Tibial artery (tissue), 4 donors: ENCODE measurements at regions not wholly inside any gene's neighbourhood (a gene's known extent, or its start where the extent isn't known, plus 50 kb on each side); places are given as distances from the start of the nearest gene placed in this dataset.

Experiments used
- DNase-seq, 2 donors: peaks; one replicate each; pipeline ENCODE4 v3.0.0-alpha.2; 2019
- H3K27ac ChIP-seq, 2 donors: fragments of 200-600 bp; sonication (generic) in 1 of 2; 1 replicate in 1 of 2; 2 replicates in 1 of 2; pipeline ENCODE4 v1.5.1; 2018 to 2019; ENCODE audit warnings: mild to moderate bottlenecking in 1 of 2
- H3K27me3 ChIP-seq, 2 donors: fragments of 200-600 bp; sonication (generic) in 1 of 2; one replicate each; pipeline versions ENCODE4 v1.5.1 to v1.6.0; 2016 to 2019
- H3K36me3 ChIP-seq, 3 donors: fragments of 200-600 bp; sonication (generic) in 2 of 3; one replicate each; pipeline ENCODE4 v1.5.1; 2016 to 2019; ENCODE audit warnings: mild to moderate bottlenecking in 2 of 3
- H3K4me1 ChIP-seq, 4 donors: fragments of 200-600 bp; sonication (generic) in 2 of 4; 1 replicate in 3 of 4; 2 replicates in 1 of 4; pipeline ENCODE4 v1.5.1; 2016 to 2019
- H3K4me3 ChIP-seq, 2 donors: fragments of 200-600 bp; sonication (generic) in 1 of 2; 1 replicate in 1 of 2; 2 replicates in 1 of 2; pipeline ENCODE4 v1.5.1; 2018 to 2019; ENCODE audit warnings: mild to moderate bottlenecking in 2 of 2
- H3K9me3 ChIP-seq, 3 donors: fragments of 200-600 bp; sonication (generic) in 1 of 3; one replicate each; pipeline ENCODE4 v1.5.1; 2016 to 2019
- CTCF ChIP-seq, 2 experiments: fragments of 200-600 bp in 1 of 2; fragments of 450-650 bp in 1 of 2; IDR thresholded peaks; one replicate each; pipeline ENCODE4 v1.5.1; 2017 to 2019; ENCODE audit warnings: antibody characterized with exemption in 2 of 2, mild to moderate bottlenecking in 1 of 2, moderate library complexity in 1 of 2
- intact Hi-C: fragments of 100-400 bp; cut with DNase I; formaldehyde crosslinking; loops from one replicate; pipeline ENCODE4 v1.15.0; 2023; ENCODE audit warnings: low total_unique reads

GRCh38 chr6:71181565-71181964 is 107.0 kb upstream of the OGFRL1 start:
- Histone ChIP-seq H3K9me3 (no peaks in the 10 kb centered on the region), H3K4me1 (no peaks in the 10 kb centered on the region), H3K4me3 (no peak overlapping the region), H3K36me3 (no peaks in the 10 kb centered on the region), H3K27ac (no peak overlapping the region), H3K27me3 (no peaks in the 10 kb centered on the region)
- intact Hi-C loops, result no loop called here
- TF ChIP-seq CTCF (IDR thresholded peaks at IDR 0.05), result no peak
- no peak for DNase-seq

DNA sequence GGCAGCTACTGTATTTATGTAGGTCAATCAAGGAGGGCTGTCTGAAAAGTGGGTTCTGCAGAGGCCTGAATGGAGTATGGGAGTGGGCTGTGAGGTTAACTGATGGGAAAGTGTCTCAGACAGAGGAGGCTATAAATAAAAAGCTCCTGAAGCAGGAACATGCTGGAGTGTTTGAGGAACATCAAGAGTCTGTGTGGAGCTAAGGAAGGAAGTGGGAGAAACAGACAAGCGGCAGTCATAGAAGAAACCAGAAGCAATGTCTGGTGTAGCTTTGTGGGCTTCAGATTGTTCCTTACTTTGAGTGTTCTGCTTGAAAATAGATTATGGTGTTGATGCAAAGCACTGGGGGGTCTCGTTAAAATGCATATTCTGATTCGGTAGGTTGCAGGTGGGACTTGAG is 101.5 kb upstream of the OGFRL1 start:
- Histone ChIP-seq H3K36me3 (no peaks in the 10 kb centered on the region), H3K27ac (no peak overlapping the region), H3K4me3 (no peak overlapping the region), H3K27me3 (no peaks in the 10 kb centered on the region), H3K4me1 (no peaks in the 10 kb centered on the region), H3K9me3 (no peaks in the 10 kb centered on the region)
- intact Hi-C loops, result no loop called here
- TF ChIP-seq CTCF (IDR thresholded peaks at IDR 0.05), result no peak
- no peak for DNase-seq

DNA sequence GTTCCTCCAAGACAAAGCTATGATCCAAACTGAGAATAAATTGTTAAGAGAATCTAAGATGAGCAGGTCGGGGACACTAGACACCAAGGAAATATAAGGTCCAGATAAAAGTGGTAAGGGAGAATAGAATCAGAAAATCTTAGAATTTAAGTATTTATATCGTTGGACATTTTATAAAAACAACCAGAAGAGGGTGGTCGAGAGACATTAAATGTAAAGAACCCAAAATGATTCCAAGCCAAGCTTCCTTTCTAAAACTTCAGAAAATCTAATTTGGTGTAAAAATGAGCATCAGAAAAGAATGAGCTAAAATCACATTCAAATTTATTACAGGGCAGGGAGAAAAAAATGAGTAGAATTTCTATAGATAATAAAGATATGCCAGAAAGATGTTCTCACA is 97.8 kb upstream of the OGFRL1 start:
- H3K9me3 ChIP-seq, result no peaks in the 10 kb centered on the region
- DNase-seq, result no peak
- no peaks in the 10 kb centered on the region for H3K4me1 ChIP-seq
- no peaks in the 10 kb centered on the region for H3K36me3 ChIP-seq
- TF ChIP-seq CTCF (IDR thresholded peaks at IDR 0.05), result peak; percentile 28 to 31
- H3K27me3 ChIP-seq, result no peaks in the 10 kb centered on the region
- no peak overlapping the region for H3K4me3 ChIP-seq
- no peak overlapping the region for H3K27ac ChIP-seq
- intact Hi-C loops, result no loop called here

DNA sequence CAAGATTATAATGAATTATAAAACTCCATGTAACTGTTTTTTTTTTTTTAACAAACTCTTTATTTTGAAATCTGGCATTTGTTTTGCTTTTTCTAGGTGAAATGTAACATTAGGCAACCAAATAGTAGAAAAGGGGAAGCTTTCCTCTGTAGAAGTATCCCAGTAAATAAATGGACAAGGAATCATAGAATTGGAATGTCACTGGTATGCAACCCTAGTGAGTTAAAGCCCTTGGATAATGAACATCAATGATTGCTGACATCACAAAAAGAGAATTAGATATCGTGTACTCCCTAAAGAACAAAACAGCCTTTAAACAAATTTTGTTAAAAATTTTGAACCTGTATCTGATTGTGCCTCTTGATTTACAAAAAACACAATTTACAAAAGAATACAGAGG is 93.9 kb upstream of the OGFRL1 start:
- no peaks in the 10 kb centered on the region for H3K27me3 ChIP-seq
- H3K9me3 ChIP-seq, result no peaks in the 10 kb centered on the region
- no peaks in the 10 kb centered on the region for H3K36me3 ChIP-seq
- H3K27ac ChIP-seq, result no peak overlapping the region
- TF ChIP-seq CTCF (IDR thresholded peaks at IDR 0.05), result no peak
- H3K4me3 ChIP-seq, result no peak overlapping the region
- intact Hi-C loops, result no loop called here
- no peaks in the 10 kb centered on the region for H3K4me1 ChIP-seq
- no peak for DNase-seq

DNA sequence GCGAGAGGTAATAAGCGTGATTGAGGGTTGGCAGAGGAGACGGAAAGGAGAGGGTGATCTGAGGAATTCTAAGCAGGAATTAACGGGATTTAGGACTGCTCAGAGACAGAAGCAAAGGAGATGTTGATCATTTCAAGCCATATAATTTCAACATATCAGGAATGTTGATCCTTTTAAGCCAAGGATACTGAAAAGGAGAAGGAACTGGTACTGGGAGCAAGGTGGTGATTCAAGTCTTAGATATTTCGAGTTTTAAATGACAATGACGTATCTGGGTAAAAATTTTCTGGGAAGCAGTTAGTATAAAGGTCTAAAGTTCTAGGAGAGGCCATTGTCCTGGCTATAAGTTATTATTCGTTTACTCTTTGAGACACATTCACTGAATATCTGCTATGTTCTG is 91.3 kb upstream of the OGFRL1 start:
- intact Hi-C loops, result no loop called here
- no peak overlapping the region for H3K4me3 ChIP-seq
- no peak overlapping the region for H3K27ac ChIP-seq
- no peaks in the 10 kb centered on the region for H3K36me3 ChIP-seq
- H3K4me1 ChIP-seq, result no peaks in the 10 kb centered on the region
- TF ChIP-seq CTCF (IDR thresholded peaks at IDR 0.05), result no peak
- H3K27me3 ChIP-seq, result no peaks in the 10 kb centered on the region
- H3K9me3 ChIP-seq, result no peaks in the 10 kb centered on the region
- no peak for DNase-seq

DNA sequence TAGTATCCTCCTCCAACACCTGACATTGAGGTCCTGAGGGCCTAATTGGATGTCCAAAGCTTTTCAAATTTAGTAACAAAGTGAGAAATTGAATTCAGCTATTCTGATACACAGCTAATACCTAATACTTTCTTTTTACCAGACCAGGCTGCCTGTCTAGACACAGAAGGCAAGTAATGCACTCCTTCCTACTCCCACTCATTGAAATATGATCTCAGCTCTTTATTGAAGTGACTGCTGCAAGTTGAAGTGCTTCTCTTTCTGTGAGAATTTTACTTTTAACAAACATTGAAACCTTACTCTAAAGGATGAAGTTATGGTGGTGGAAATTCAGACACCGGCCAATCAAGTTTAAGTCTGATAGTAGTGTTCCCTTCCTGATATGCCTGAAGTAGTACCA is 90.8 kb upstream of the OGFRL1 start:
- H3K27ac ChIP-seq, result no peak overlapping the region
- DNase-seq, result no peak
- TF ChIP-seq CTCF (IDR thresholded peaks at IDR 0.05), result no peak

More for the DNA sequence above, 90.8 kb upstream of the OGFRL1 start:
- Histone ChIP-seq H3K4me3 (no peak overlapping the region), H3K9me3 (no peaks in the 10 kb centered on the region), H3K4me1 (no peaks in the 10 kb centered on the region), H3K36me3 (no peaks in the 10 kb centered on the region), H3K27me3 (no peaks in the 10 kb centered on the region)
- intact Hi-C loops, result no loop called here
